SK-N-SH (cell line): ENCODE measurements at regions not wholly inside any gene's neighbourhood (a gene's known extent, or its start where the extent isn't known, plus 50 kb on each side); places are given as distances from the start of the nearest gene placed in this dataset.

Experiments used
- EZH2phosphoT487 ChIP-seq: fragments of 200-600 bp; sonication (generic); IDR thresholded peaks from 2 replicates; pipeline ENCODE4 v1.6.1; 2017; ENCODE audit warnings: low read depth, mixed run types, mild to moderate bottlenecking, antibody characterized with exemption, moderate library complexity, borderline replicate concordance
- FOXM1 ChIP-seq: IDR thresholded peaks from 2 replicates; pipeline ENCODE4 v1.4.0; 2012; ENCODE audit warnings: low read depth, mild to moderate bottlenecking
- GATA2 ChIP-seq: sonication (generic); formaldehyde crosslinking; IDR thresholded peaks from 2 replicates; pipeline ENCODE4 v1.5.0; 2020; ENCODE audit warnings: mild to moderate bottlenecking, missing genetic modification reagents
- MXI1 ChIP-seq: IDR thresholded peaks from 2 replicates; pipeline ENCODE4 v1.6.1; 2012; ENCODE audit warnings: mild to moderate bottlenecking, low read depth, low read length, improper control_type of control experiment
- POLR2AphosphoS5 ChIP-seq: IDR thresholded peaks from 2 replicates; pipeline ENCODE4 v1.6.1; 2012; ENCODE audit warnings: low read depth, low read length
- YY1 ChIP-seq: IDR thresholded peaks from 2 replicates; pipeline ENCODE4 v1.4.0; 2012; ENCODE audit warnings: low read depth, mild to moderate bottlenecking
- TF ChIP-seq, protein P1 (sequence below): fragments of 200-600 bp; sonication (generic); IDR thresholded peaks from 2 replicates; pipeline ENCODE4 v1.6.1; 2017; ENCODE audit warnings: antibody characterized with exemption, mild to moderate bottlenecking, moderate library complexity
- TF ChIP-seq, protein P2 (sequence below): IDR thresholded peaks from 2 replicates; pipeline ENCODE4 v1.4.0; 2012; ENCODE audit warnings: low read depth
- TF ChIP-seq, protein P3 (sequence below): IDR thresholded peaks from 2 replicates; pipeline ENCODE4; 2012

DNA sequence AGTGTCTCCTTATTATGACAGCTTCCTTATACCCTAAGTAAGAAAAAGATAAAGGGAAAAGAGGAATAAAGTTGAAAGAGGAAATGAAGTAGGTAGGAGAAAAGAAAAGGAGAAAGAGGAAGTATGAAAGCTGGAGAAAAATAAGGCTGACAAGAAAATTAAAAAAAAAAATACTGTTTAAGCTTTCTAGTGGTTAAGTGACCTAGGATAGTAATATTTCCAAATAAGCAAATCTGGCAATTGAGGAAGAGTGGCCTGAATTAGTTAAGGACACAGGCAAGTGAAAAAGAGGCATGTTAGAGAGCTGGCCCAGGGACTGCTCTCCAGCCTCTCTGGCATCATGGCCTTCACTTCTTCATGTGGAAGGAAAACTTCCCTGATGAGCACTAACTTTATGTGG is 76.5 kb upstream of the ADGRF1 start:
- TF ChIP-seq, protein P1, sequence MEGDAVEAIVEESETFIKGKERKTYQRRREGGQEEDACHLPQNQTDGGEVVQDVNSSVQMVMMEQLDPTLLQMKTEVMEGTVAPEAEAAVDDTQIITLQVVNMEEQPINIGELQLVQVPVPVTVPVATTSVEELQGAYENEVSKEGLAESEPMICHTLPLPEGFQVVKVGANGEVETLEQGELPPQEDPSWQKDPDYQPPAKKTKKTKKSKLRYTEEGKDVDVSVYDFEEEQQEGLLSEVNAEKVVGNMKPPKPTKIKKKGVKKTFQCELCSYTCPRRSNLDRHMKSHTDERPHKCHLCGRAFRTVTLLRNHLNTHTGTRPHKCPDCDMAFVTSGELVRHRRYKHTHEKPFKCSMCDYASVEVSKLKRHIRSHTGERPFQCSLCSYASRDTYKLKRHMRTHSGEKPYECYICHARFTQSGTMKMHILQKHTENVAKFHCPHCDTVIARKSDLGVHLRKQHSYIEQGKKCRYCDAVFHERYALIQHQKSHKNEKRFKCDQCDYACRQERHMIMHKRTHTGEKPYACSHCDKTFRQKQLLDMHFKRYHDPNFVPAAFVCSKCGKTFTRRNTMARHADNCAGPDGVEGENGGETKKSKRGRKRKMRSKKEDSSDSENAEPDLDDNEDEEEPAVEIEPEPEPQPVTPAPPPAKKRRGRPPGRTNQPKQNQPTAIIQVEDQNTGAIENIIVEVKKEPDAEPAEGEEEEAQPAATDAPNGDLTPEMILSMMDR = no peak
- no peak for TF ChIP-seq GATA2 (CRISPR knock-in tag)
- no peak for TF ChIP-seq MXI1
- TF ChIP-seq YY1 = no peak
- TF ChIP-seq POLR2AphosphoS5 = no peak
- TF ChIP-seq FOXM1 = no peak
- no peak for TF ChIP-seq EZH2phosphoT487
- TF ChIP-seq, protein P2, sequence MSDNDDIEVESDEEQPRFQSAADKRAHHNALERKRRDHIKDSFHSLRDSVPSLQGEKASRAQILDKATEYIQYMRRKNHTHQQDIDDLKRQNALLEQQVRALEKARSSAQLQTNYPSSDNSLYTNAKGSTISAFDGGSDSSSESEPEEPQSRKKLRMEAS = no peak
- TF ChIP-seq, protein P3, sequence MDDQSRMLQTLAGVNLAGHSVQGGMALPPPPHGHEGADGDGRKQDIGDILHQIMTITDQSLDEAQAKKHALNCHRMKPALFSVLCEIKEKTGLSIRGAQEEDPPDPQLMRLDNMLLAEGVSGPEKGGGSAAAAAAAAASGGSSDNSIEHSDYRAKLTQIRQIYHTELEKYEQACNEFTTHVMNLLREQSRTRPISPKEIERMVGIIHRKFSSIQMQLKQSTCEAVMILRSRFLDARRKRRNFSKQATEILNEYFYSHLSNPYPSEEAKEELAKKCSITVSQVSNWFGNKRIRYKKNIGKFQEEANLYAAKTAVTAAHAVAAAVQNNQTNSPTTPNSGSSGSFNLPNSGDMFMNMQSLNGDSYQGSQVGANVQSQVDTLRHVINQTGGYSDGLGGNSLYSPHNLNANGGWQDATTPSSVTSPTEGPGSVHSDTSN = no peak
